Large intestine (tissue), 3 donors: ENCODE measurements at regions not wholly inside any gene's neighbourhood (a gene's known extent, or its start where the extent isn't known, plus 50 kb on each side); places are given as distances from the start of the nearest gene placed in this dataset.
"Not testable (repeated sequence)": the region's sequence is repeated elsewhere in the genome, so short reads cannot be mapped to it uniquely, and the experiment has no call there.

ENCODE experiments used
- DNase-seq, 2 donors: peaks; one replicate each; pipeline versions ENCODE4 v3.0.0 to v3.0.0-alpha.2; 2013
- H3K27ac ChIP-seq: one replicate; pipeline ENCODE4 v1.5.1; 2013; ENCODE audit warnings: low read length
- H3K27me3 ChIP-seq: 2 replicates; pipeline ENCODE4 v1.6.1; 2013; ENCODE audit warnings: low read length; ENCODE audit not compliant: control insufficient read depth, insufficient read depth
- H3K36me3 ChIP-seq: 2 replicates; pipeline ENCODE4 v1.6.1; 2013; ENCODE audit warnings: low read length; ENCODE audit not compliant: control insufficient read depth, insufficient read depth
- H3K4me1 ChIP-seq: one replicate; pipeline ENCODE4 v1.6.1; 2013; ENCODE audit warnings: low read length; ENCODE audit not compliant: control insufficient read depth, insufficient read depth
- H3K4me3 ChIP-seq: one replicate; pipeline ENCODE4 v1.5.1; 2013; ENCODE audit warnings: low read length
- H3K9me3 ChIP-seq: one replicate; pipeline ENCODE4 v1.6.1; 2013; ENCODE audit warnings: mild to moderate bottlenecking, low read depth, low read length, moderate library complexity; ENCODE audit not compliant: control insufficient read depth
- WGBS: methylation state at CpG from one replicate; pipeline ENCODE4 v1.1.5; 2013; ENCODE audit warnings: low lambda C conversion rate; ENCODE audit not compliant: insufficient coverage; 5-methylcytosine and 5-hydroxymethylcytosine counted together

DNA sequence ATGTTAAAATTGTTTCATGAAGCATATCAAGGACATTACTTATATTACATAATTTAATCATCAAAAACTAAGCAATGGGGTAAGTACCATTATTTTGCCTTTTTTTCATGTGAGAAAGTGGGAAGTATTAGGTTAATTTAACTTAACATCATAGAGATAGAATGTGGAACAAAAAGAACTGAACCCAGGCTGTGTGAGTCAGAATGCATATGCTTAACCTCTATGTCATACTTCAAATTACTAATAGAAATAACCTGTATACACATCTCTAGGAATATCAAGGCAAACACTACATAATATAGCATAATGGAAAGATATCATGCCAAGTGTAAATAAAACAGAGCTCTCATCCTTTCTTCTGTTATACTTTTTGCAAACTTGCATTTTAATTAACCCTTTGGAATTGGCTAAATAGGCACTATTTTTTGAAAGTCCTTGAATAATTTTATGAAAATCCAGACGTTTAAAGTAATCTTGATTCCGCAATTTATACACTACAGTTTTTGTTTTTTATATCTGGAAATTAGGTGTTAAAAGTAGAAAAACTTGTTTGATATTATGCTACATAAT, 777.7 kb downstream of the SLC6A15 start:
- DNase-seq = no peak
- Histone ChIP-seq H3K4me3 (no peak overlapping the region), H3K27me3 (no peaks in the 10 kb centered on the region), H3K36me3 (no peaks in the 10 kb centered on the region), H3K9me3 (no peaks in the 10 kb centered on the region), H3K4me1 (no peaks in the 10 kb centered on the region), H3K27ac (no peak overlapping the region)
- 83% methylated on average over 2 of the region's 2 CpGs for WGBS

GRCh38 chr12:84131076-84131475, 781.5 kb downstream of the SLC6A15 start:
- no CpG with 5 or more reads among the region's 2 CpGs for WGBS
- H3K27me3 ChIP-seq = no peaks in the 10 kb centered on the region
- no peaks in the 10 kb centered on the region for H3K4me1 ChIP-seq
- no peak for DNase-seq
- H3K27ac ChIP-seq = no peak overlapping the region
- H3K4me3 ChIP-seq = no peak overlapping the region
- H3K9me3 ChIP-seq = peaks cover 7% of the 10 kb centered on the region
- H3K36me3 ChIP-seq = no peaks in the 10 kb centered on the region

DNA sequence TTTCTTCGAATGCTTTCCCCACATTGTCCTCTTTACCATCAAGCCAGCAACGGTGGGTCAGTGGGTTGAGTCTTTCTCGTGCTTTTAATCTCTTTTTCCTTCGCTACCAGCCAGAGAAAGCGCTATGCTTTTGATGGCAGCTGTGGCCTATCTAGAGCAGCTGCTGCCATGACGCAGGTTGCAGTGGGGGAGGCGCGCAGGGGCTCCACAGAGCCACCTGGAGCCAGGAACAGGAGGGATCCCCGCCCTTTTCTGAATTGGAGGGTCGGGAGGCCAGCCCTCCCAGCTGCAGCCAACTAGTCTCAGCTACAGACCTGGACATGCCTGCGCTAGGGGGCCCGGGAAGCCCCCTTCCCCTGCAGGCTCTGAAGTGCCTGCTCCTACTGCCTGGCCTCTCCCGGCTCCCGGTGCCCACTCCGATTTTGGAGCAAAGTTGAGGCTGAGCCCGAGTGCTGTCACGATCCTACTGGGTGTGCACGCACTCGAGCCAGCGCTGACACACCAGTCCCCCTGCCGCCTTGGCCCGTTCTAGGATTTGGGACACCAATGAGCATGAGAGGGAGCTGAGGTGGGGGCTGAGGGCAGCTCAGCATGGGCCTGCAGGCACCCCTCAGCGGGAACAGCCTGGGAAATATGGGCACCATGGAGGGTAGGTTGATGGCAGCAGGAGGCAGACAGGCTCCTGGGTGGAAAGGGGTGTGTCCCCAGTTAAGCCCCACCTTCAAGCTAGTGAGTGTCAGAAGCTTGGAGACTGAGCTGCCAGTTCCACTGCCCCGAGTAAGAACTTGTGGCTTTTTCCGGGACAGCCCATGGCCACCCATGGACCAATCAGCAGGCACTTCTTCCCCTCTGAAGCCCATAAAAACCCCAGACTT, 784.2 kb downstream of the SLC6A15 start:
- Histone ChIP-seq H3K27me3 (no peaks in the 10 kb centered on the region), H3K27ac (no peak overlapping the region), H3K4me3 (no peak overlapping the region), H3K36me3 (no peaks in the 10 kb centered on the region), H3K9me3 (peaks cover 7% of the 10 kb centered on the region), H3K4me1 (no peaks in the 10 kb centered on the region)
- WGBS = no CpG with 5 or more reads among the region's 25 CpGs
- DNase-seq = no peak

DNA sequence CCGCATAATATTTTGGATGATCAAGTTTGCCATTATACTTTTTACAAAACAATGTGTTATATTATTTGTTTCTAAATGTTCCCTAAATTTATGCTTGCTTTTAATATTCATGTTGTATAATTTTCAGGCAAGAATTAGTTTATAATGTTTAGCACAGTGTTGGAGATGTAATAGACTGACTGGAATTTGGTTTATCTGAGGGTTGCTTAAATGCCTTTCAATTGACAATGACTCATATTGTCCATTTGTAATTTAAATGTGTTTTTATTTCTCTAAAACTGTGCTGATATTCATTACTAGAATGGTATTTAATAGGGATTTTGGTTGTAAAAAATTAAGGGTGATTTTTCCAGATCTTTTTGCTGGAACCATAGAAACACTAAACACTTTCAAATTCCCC, 788.4 kb downstream of the SLC6A15 start:
- no peak overlapping the region for H3K4me3 ChIP-seq
- no peak for DNase-seq
- H3K27ac ChIP-seq = no peak overlapping the region
- no peaks in the 10 kb centered on the region for H3K27me3 ChIP-seq
- no peaks in the 10 kb centered on the region for H3K4me1 ChIP-seq
- no peaks in the 10 kb centered on the region for H3K36me3 ChIP-seq
- peaks cover 7% of the 10 kb centered on the region for H3K9me3 ChIP-seq
- WGBS = 100% methylated on average over 1 of the region's 1 CpG

DNA sequence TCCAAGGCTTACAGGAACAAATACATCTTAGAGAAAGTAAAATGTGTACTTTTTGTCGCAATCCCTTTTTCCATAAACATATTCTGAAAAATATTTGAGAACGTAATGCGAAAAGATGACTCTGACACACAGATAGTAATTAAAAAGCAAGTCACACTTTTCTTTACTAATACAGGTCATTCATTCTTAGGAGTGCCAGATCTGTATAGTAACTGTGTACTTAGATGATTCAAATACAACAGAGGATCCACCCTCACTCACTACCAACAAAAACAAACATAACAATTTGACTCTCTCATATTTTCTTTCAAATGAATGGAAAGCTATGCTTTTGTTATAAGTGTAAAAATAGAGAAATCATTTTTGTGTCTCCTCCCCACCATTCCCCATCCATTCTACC, 795.4 kb downstream of the SLC6A15 start:
- Histone ChIP-seq H3K36me3 (no peaks in the 10 kb centered on the region), H3K4me3 (no peak overlapping the region), H3K4me1 (no peaks in the 10 kb centered on the region)

GRCh38 chr12:84113666-84114065, 798.9 kb downstream of the SLC6A15 start:
- H3K36me3 ChIP-seq = no peaks in the 10 kb centered on the region
- DNase-seq = no peak
- H3K27ac ChIP-seq = no peak overlapping the region
- no peaks in the 10 kb centered on the region for H3K27me3 ChIP-seq
- no CpG with 5 or more reads among the region's 1 CpG for WGBS
- no peak overlapping the region for H3K4me3 ChIP-seq
- H3K9me3 ChIP-seq = peaks cover 2% of the 10 kb centered on the region
- H3K4me1 ChIP-seq = no peaks in the 10 kb centered on the region

More for the DNA sequence above, 795.4 kb downstream of the SLC6A15 start:
- no peaks in the 10 kb centered on the region for H3K27me3 ChIP-seq
- no peak for DNase-seq
- H3K27ac ChIP-seq = no peak overlapping the region
- 100% methylated on average over 1 of the region's 3 CpGs for WGBS
- peaks cover 2% of the 10 kb centered on the region for H3K9me3 ChIP-seq

DNA sequence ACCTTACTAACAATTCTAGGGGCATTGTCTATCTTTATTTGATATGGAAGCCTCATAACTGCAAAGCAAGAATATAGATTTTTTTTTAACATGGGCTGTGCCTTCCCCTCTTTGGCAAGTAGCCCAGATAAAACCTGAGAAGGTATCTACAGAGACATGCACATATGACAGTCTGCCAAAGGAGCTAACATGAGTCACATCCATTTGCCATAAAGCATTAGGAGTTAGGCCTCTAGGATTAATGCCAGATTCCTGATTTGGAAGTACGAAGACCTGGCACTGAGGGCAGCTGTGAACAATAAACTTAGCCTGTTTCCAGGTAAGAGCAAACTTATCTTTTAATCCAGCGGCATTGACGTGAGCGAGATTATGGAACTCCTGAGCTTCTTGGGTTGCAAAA, 808.7 kb downstream of the SLC6A15 start:
- not testable (repeated sequence) for H3K27ac ChIP-seq, H3K4me1 ChIP-seq, H3K9me3 ChIP-seq, H3K36me3 ChIP-seq, H3K4me3 ChIP-seq, H3K27me3 ChIP-seq, DNase-seq
- WGBS = no CpG with 5 or more reads among the region's 4 CpGs

DNA sequence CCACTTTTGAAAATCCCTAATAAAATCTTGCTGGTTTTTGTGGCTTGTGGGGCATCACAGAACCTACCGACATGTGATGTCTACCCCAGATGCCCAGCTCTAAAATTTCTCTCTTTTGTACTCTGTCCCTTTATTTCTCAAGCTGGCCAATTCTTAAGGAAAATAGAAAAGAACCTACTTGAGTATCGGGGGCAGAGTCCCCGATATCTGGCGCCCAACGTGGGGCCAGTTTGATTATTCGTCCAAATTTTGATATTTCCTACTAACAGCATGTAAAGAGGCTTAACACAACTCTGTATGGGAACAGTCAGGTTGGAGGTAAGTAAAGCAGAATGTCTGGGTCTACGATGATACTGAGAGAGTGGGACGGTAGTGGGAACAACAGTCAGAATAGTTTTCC, 810.6 kb downstream of the SLC6A15 start:
- not testable (repeated sequence) for DNase-seq, H3K4me3 ChIP-seq, H3K36me3 ChIP-seq, H3K27ac ChIP-seq, H3K4me1 ChIP-seq, H3K27me3 ChIP-seq
- peaks cover 12% of the 10 kb centered on the region for H3K9me3 ChIP-seq
- WGBS = no CpG with 5 or more reads among the region's 8 CpGs

- DNase-seq, H3K4me1 ChIP-seq, H3K27me3 ChIP-seq, H3K4me3 ChIP-seq, H3K36me3 ChIP-seq, H3K27ac ChIP-seq: not testable (repeated sequence)
- 100% methylated on average over 1 of the region's 1 CpG for WGBS
- H3K9me3 ChIP-seq = peaks cover 12% of the 10 kb centered on the region
Observed at GRCh38 chr12:84099591-84099990, 813.0 kb downstream of the SLC6A15 start.

DNA sequence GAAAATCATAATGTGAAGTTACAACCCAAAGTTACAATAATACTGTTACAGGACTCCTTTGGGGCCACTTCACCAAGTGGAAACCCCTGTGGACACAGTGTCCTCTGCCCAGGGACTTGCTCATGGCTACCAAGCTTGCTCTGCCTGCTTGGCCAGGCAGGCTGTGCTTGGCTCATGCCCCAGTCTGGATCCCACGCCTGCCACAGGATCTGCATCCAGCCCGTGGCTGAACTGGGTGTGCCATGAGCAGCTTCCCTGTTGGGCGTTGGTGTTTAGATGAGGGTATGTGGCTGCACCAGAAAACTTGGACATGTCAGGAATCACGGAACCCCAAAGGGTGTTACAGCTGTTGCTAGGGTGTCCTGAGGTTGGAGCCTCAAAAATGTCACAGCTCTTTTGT, 820.9 kb downstream of the SLC6A15 start:
- Histone ChIP-seq H3K27ac (no peak overlapping the region), H3K27me3 (no peaks in the 10 kb centered on the region), H3K4me3 (no peak overlapping the region), H3K36me3 (no peaks in the 10 kb centered on the region), H3K4me1 (no peaks in the 10 kb centered on the region), H3K9me3 (peaks cover 5% of the 10 kb centered on the region)
- no peak for DNase-seq
- no CpG with 5 or more reads among the region's 4 CpGs for WGBS

GRCh38 chr12:84089356-84089755, 823.2 kb downstream of the SLC6A15 start:
- Histone ChIP-seq H3K27ac (no peak overlapping the region), H3K36me3 (no peaks in the 10 kb centered on the region), H3K4me3 (no peak overlapping the region), H3K4me1 (no peaks in the 10 kb centered on the region), H3K9me3 (peaks cover 5% of the 10 kb centered on the region), H3K27me3 (no peaks in the 10 kb centered on the region)
- no peak for DNase-seq
- 70% methylated on average over 2 of the region's 4 CpGs for WGBS
